GM12875 (cell line): ENCODE measurements at regions not wholly inside any gene's neighbourhood (a gene's known extent, or its start where the extent isn't known, plus 50 kb on each side); places are given as distances from the start of the nearest gene placed in this dataset.
"Not testable (repeated sequence)": the region's sequence is repeated elsewhere in the genome, so short reads cannot be mapped to it uniquely, and the experiment has no call there.

Experiments used
- H3K4me3 ChIP-seq: one replicate; pipeline ENCODE4 v1.5.1; 2011; ENCODE audit warnings: low read depth, low read length, control low read depth
- TF ChIP-seq, protein P1 (sequence below): IDR thresholded peaks from 2 replicates; pipeline ENCODE4 v1.5.1; 2011; ENCODE audit warnings: low read depth, mild to moderate bottlenecking, control low read depth, inconsistent platforms, low read length, moderate library complexity, borderline replicate concordance; ENCODE audit not compliant: insufficient read depth

DNA sequence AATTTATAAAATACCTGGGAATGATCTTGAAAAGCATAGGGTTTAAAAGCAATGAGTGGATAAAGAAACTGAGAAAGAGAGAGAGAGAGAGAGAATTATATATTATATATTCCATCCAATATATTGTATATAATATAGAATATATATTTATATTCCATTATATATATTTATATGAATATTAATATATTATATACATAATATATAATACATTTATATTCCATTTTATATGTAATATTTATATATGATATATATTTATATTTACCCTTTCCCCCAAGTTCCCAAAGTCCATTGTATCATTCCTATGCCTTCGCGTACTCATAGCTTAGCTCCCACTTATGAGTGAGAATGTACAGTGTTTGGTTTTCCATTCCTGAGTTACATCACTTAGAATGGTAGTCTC is 69.9 kb upstream of the SLC35F3 start:
- no peak overlapping the region for H3K4me3 ChIP-seq
- TF ChIP-seq, protein P1, sequence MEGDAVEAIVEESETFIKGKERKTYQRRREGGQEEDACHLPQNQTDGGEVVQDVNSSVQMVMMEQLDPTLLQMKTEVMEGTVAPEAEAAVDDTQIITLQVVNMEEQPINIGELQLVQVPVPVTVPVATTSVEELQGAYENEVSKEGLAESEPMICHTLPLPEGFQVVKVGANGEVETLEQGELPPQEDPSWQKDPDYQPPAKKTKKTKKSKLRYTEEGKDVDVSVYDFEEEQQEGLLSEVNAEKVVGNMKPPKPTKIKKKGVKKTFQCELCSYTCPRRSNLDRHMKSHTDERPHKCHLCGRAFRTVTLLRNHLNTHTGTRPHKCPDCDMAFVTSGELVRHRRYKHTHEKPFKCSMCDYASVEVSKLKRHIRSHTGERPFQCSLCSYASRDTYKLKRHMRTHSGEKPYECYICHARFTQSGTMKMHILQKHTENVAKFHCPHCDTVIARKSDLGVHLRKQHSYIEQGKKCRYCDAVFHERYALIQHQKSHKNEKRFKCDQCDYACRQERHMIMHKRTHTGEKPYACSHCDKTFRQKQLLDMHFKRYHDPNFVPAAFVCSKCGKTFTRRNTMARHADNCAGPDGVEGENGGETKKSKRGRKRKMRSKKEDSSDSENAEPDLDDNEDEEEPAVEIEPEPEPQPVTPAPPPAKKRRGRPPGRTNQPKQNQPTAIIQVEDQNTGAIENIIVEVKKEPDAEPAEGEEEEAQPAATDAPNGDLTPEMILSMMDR = no peak

DNA sequence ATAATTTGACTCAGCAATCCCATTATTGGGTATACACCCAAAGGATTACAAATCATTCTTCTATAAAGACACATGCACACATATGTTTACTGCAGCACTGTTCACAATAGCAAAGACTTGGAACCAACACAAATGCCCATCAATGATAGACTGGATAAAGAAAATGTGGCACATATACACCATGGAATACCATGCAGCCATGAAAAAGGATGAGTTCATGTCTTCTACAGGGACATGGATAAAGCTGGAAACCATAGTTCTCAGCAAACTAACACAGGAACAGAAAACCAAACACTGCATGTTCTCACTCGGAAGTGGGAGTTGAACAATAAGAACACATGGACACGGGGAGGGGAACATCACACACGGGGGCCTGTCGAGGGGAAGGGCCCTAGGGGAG is 66.3 kb upstream of the SLC35F3 start:
- not testable (repeated sequence) for H3K4me3 ChIP-seq

DNA sequence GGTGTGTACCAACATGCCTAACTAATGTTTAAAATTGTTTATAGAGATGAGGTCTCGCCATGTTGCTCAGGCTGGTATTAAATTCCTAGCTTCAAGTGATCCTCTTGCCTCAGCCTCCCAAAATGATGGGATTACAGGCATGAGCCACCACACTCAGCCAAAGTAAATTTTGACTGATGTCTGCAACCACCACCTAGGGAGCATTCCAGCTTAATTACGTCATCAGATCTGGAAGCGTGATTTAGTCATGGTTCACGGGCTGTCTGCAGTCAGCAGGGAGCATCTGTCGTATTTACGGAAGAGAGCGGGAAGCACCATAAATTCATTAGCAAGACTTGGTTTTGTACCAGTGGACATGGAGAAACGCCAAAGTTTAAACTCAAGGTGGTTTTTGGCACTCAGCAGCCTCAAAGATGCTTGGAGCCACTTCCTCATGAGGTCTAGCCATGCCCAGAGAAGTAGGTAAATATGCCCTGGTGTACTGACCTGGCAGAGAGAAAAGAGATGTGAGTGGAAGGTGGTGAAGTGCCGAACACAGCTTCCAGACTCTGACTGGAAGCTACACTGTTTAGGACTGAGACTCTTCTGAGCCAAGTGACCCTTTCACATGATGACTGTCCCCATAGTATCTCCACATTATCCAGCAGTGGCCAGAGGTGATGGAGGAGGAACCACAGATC is 60.8 kb upstream of the SLC35F3 start:
- no peak overlapping the region for H3K4me3 ChIP-seq
- TF ChIP-seq, protein P1 = no peak

DNA sequence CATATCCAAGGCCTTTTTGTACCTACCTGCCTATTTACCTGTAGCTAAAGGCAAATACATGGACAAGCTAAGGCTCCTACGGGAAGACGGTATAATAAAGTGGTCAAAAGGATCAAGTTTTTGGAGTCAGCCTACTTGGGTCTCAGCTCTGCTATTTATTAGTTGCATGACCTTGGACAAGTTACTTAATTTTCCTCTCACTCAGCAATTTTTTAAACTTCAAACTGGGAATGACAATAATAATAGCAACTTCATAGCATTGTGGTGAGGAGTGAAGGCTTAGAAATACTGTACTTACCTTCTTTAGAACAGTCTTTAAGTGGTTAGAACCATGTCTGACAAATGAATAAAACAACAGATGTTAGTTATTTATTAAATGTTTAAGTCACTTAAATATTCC is 60.2 kb upstream of the SLC35F3 start:
- TF ChIP-seq, protein P1 = no peak
- H3K4me3 ChIP-seq = no peak overlapping the region

DNA sequence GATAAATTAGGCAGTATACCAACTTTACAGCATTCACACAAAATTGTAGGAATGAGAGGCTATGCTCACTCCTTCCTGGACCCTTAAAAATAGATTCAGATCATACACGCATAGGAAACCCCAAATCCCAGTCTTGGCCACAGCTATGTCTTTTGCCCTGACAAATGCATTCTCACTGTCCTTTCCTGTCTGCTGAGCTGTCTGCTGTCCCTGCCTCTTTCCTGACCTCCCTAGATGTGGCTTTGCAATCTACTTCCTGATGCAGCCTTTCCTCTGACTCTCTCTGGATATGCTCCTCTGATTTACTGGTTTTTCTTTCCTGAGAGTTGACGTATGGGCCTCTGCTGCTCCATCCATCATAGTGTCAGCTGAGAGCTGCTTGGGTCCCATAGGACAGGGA is 59.8 kb upstream of the SLC35F3 start:
- TF ChIP-seq, protein P1 = no peak
- H3K4me3 ChIP-seq = no peak overlapping the region
